ENCODE measurements at regions not wholly inside any gene's neighbourhood (a gene's known extent, or its start where the extent isn't known, plus 50 kb on each side); places are given as distances from the start of the nearest gene placed in this dataset.

DNA sequence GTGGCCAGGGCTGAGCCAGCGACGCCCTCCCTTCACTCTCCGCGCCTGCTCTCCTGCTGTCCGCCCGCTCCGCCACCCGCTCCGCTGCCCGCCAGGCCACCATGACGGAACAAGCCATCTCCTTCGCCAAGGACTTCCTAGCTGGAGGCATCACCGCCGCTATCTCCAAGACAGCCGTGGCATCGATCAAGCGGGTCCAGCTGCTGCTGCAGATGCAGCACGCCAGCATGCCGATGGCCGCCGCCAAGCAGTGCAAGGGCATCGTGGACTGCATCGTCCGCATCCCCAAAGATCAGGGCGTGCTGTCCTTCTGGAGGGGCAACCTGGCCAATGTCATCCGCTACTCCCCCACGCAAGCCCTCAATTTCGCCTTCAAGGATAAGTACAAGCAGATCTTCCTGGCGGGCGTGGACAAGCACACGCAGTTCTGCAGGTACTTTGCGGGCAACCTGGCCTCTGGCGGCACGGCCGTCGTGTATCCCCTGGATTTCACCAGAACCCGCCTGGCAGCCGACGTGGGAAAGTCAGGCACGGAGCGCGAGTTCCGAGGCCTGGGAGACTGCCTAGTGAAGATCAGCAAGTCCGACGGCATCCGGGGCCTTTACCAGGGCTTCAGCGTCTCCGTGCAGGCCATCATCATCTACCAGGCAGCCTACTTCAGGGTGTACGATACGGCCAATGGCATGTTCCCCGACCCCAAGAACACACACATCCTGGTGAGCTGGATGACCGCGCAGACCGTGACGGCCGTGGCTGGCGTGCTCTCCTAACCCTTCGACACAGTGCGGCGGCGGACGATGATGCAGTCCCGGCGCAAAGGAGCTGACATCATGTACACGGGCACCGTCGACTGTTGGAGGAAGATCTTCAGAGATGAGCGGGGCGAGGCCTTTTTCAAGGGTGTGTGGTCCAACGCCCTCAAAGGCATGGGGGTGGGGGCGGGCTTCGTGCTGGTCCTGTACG, 1130.4 kb upstream of the ACO1 start:
- intact Hi-C loops (cut with DNase I) = no loop called here
- 97% methylated on average over 73 of the region's 73 CpGs for WGBS, 2 donors
- no peak for DNase-seq
- H3K4me3 ChIP-seq = no peak overlapping the region
- H3K9me3 ChIP-seq = peaks cover 0 to 3% (median 0%) of the 10 kb centered on the region in 4 donors
- H3K27ac ChIP-seq = no peak overlapping the region
- TF ChIP-seq POLR2A (IDR thresholded peaks at IDR 0.05) (no peak), POLR2AphosphoS5 (IDR thresholded peaks at IDR 0.05) (no peak), CTCF (IDR thresholded peaks at IDR 0.05) (no peak), EP300 (IDR thresholded peaks at IDR 0.05) (no peak)
- no peaks in the 10 kb centered on the region for H3K27me3 ChIP-seq
- no peaks in the 10 kb centered on the region for H3K4me1 ChIP-seq
- no peaks in the 10 kb centered on the region for H3K36me3 ChIP-seq

GRCh38 chr9:31255211-31255610, 1129.2 kb upstream of the ACO1 start:
- Histone ChIP-seq H3K36me3 (no peaks in the 10 kb centered on the region), H3K9me3 (peaks cover 0 to 3% (median 0%) of the 10 kb centered on the region in 4 donors), H3K4me1 (no peaks in the 10 kb centered on the region), H3K27ac (no peak overlapping the region), H3K27me3 (no peaks in the 10 kb centered on the region), H3K4me3 (no peak overlapping the region)
- 85 to 88% methylated on average over 11 of the region's 11 CpGs for WGBS, 2 donors
- TF ChIP-seq POLR2AphosphoS5 (IDR thresholded peaks at IDR 0.05) = no peak
- TF ChIP-seq EP300 (IDR thresholded peaks at IDR 0.05) = no peak
- no peak for DNase-seq
- intact Hi-C loops (cut with DNase I) = no loop called here

GRCh38 chr9:31259824-31260223, 1124.6 kb upstream of the ACO1 start:
- DNase-seq = no peak
- Histone ChIP-seq H3K9me3 (no peaks in the 10 kb centered on the region), H3K36me3 (no peaks in the 10 kb centered on the region)

GRCh38 chr9:31272456-31273295, 1111.8 kb upstream of the ACO1 start:
- TF ChIP-seq CTCF (IDR thresholded peaks at IDR 0.05) (no peak), EP300 (IDR thresholded peaks at IDR 0.05) (no peak), POLR2A (IDR thresholded peaks at IDR 0.05) (no peak), POLR2AphosphoS5 (IDR thresholded peaks at IDR 0.05) (no peak)
- Histone ChIP-seq H3K27me3 (no peaks in the 10 kb centered on the region), H3K36me3 (no peaks in the 10 kb centered on the region), H3K27ac (no peak overlapping the region), H3K9me3 (no peaks in the 10 kb centered on the region), H3K4me3 (no peak overlapping the region), H3K4me1 (no peaks in the 10 kb centered on the region)
- no peak for DNase-seq
- WGBS, 2 donors = 55 to 79% methylated on average over 4 of the region's 4 CpGs
- intact Hi-C loops (cut with DNase I) = no loop called here

More at GRCh38 chr9:31259824-31260223, 1124.6 kb upstream of the ACO1 start:
- H3K27ac ChIP-seq = no peak overlapping the region
- H3K4me3 ChIP-seq = no peak overlapping the region
- intact Hi-C loops (cut with DNase I) = no loop called here
- no peaks in the 10 kb centered on the region for H3K4me1 ChIP-seq
- no peaks in the 10 kb centered on the region for H3K27me3 ChIP-seq
- no peak for TF ChIP-seq CTCF (IDR thresholded peaks at IDR 0.05)
- TF ChIP-seq EP300 (IDR thresholded peaks at IDR 0.05) = no peak
- 35 to 50% methylated on average over 2 of the region's 2 CpGs for WGBS, 2 donors

GRCh38 chr9:31275419-31275818, 1109.0 kb upstream of the ACO1 start:
- Histone ChIP-seq H3K27me3 (no peaks in the 10 kb centered on the region), H3K4me1 (peaks cover 0 to 6% (median 0%) of the 10 kb centered on the region in 4 donors), H3K4me3 (no peak overlapping the region), H3K27ac (no peak overlapping the region), H3K36me3 (no peaks in the 10 kb centered on the region), H3K9me3 (no peaks in the 10 kb centered on the region)
- TF ChIP-seq EP300 (IDR thresholded peaks at IDR 0.05) = no peak
- 31 to 54% methylated on average over 1 of the region's 1 CpG for WGBS, 2 donors
- intact Hi-C loops (cut with DNase I) = no loop called here
- DNase-seq = no peak

All from sigmoid colon (tissue), 6 donors.